ENCODE measurements at regions not wholly inside any gene's neighbourhood (a gene's known extent, or its start where the extent isn't known, plus 50 kb on each side); places are given as distances from the start of the nearest gene placed in this dataset.

DNA sequence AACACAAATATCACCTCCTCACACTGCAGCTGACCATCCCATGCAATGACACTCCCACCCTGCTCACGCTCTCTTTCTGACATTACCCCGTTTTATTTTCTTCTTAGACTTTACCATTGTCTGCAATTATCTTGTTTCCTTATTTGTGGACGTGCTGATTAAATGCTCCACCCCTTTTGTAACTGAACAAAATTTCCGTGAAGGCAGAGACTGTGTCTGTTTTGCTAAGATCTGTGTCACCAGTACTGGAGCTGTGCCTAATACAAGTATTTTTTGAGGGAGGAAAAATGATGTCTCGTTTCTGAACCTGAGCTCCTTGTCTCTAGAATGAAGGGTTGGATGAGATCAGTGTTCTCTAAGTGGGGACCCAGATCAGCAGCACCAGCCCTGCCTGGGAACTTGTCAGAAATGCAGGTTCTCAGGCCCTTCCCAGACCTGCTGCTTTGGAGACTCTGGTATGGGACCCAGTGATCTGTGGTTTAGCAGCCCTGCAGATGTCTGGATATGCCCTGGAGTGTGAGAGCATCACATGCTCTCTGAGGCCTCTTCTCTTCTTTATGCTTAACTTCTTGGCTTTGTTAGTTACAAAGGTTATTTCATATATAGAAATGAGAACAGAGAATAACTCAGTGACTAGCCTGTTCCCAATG is 181.7 kb upstream of the GAS1 start:
- Histone ChIP-seq H3K9me3 (ENCODE audit: severe bottlenecking) (no peaks in the 10 kb centered on the region), H3K27me3 (ENCODE audit: insufficient read depth, poor library complexity, severe bottlenecking) (no peaks in the 10 kb centered on the region), H3K4me1 (ENCODE audit: insufficient read depth, poor library complexity, severe bottlenecking) (peaks cover 3% of the 10 kb centered on the region), H3K36me3 (ENCODE audit: low read depth) (no peaks in the 10 kb centered on the region), H3K4me3 (ENCODE audit: severe bottlenecking) (no peak overlapping the region), H3K27ac (ENCODE audit: poor library complexity, severe bottlenecking) (no peak overlapping the region)
- no peak for DNase-seq (ENCODE audit: low spot score)
- TF ChIP-seq, protein P1, sequence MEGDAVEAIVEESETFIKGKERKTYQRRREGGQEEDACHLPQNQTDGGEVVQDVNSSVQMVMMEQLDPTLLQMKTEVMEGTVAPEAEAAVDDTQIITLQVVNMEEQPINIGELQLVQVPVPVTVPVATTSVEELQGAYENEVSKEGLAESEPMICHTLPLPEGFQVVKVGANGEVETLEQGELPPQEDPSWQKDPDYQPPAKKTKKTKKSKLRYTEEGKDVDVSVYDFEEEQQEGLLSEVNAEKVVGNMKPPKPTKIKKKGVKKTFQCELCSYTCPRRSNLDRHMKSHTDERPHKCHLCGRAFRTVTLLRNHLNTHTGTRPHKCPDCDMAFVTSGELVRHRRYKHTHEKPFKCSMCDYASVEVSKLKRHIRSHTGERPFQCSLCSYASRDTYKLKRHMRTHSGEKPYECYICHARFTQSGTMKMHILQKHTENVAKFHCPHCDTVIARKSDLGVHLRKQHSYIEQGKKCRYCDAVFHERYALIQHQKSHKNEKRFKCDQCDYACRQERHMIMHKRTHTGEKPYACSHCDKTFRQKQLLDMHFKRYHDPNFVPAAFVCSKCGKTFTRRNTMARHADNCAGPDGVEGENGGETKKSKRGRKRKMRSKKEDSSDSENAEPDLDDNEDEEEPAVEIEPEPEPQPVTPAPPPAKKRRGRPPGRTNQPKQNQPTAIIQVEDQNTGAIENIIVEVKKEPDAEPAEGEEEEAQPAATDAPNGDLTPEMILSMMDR (IDR thresholded peaks at IDR 0.05; ENCODE audit: poor library complexity, severe bottlenecking), result no peak
- no peak for ATAC-seq (ENCODE audit: low read depth)

DNA sequence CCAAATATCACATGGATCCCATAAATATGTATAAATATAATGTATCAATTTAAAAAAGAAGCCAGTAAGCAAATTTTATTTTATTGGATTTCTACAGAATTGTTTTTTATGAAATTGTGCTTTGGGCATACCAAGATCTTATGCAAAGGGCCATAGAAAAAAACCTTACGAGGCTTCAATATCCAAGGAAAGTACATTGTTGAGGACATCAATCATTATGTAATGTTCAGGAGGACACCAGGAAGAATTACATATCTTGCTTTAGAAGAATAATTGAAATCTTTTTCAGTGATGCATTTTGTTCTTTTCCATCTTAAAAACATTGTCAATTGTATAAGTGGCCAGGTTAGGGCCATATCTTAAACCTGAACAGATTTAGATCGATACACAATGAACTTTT is 187.8 kb upstream of the GAS1 start:
- Histone ChIP-seq H3K4me1 (ENCODE audit: insufficient read depth, poor library complexity, severe bottlenecking) (no peaks in the 10 kb centered on the region), H3K27me3 (ENCODE audit: insufficient read depth, poor library complexity, severe bottlenecking) (no peaks in the 10 kb centered on the region), H3K27ac (ENCODE audit: poor library complexity, severe bottlenecking) (no peak overlapping the region), H3K4me3 (ENCODE audit: severe bottlenecking) (no peak overlapping the region), H3K9me3 (ENCODE audit: severe bottlenecking) (no peaks in the 10 kb centered on the region), H3K36me3 (ENCODE audit: low read depth) (no peaks in the 10 kb centered on the region)
- DNase-seq (ENCODE audit: low spot score), result no peak
- no peak for ATAC-seq (ENCODE audit: low read depth)
- TF ChIP-seq, protein P1 (IDR thresholded peaks at IDR 0.05; ENCODE audit: poor library complexity, severe bottlenecking), result no peak

DNA sequence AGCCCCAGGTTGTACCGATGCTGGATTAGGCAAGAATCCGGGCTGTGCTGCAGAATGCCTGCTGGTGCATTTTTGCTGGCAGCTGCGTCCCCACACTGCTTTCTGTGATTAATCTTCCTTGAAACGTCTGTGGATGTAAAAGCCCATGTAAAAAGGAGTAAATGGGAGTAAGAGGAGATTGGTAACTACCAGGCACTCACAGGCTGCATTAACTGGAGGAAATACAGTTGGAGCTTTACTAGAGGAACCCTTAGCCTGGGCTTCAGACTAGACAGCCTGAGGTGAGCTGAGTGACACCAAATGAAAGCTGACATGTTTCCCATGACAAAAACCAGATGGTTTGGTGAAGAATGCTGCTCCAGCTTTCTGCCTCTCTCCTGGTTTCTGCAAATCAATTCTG is 190.4 kb upstream of the GAS1 start:
- no peak overlapping the region for H3K27ac ChIP-seq (ENCODE audit: poor library complexity, severe bottlenecking)
- ATAC-seq (ENCODE audit: low read depth), result no peak
- H3K9me3 ChIP-seq (ENCODE audit: severe bottlenecking), result no peaks in the 10 kb centered on the region
- H3K4me3 ChIP-seq (ENCODE audit: severe bottlenecking), result no peak overlapping the region
- no peaks in the 10 kb centered on the region for H3K36me3 ChIP-seq (ENCODE audit: low read depth)
- no peaks in the 10 kb centered on the region for H3K4me1 ChIP-seq (ENCODE audit: insufficient read depth, poor library complexity, severe bottlenecking)
- no peak for DNase-seq (ENCODE audit: low spot score)
- TF ChIP-seq, protein P1 (IDR thresholded peaks at IDR 0.05; ENCODE audit: poor library complexity, severe bottlenecking), result no peak
- no peaks in the 10 kb centered on the region for H3K27me3 ChIP-seq (ENCODE audit: insufficient read depth, poor library complexity, severe bottlenecking)

DNA sequence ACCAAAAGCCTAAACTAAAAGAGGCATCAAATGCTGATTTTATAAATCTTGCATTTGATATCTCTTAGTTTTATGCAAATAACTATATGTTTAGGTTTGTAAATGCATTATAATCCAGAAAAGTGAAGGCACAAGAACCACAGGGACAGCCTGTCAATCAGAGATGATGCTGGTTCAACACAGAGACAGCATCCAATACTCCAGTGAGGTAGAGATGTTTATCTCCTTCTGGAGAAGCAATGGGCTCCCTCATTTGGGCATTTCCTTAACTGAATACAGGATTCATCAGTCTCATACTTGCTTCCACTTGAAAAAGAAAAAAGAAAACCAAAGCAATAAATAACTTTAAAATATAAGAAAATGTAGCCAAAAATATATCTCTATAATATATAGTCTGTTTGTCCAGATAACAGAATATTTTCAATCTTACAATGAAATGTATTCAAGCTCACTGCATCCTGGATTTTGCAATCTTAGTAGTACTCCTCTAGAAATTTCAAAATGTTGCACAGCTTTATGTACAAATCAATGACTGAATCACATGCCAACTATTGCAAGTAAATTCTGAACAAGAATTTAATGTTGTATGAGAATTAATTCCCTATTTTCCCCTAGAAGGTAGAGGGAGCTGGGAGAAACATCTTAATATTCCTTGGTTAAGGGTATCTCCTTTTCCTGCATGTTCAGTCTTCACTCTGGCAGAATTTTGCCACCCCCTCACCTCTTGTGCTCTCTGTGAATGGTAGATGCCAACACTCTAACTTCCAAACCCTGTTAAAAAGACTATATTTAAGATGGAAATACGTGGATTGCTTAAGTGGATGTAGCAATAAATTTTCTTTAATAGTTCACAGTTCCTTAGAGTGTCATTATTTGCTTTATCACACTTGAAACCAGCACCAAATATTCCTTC is 191.1 kb upstream of the GAS1 start:
- Histone ChIP-seq H3K4me1 (ENCODE audit: insufficient read depth, poor library complexity, severe bottlenecking) (no peaks in the 10 kb centered on the region), H3K9me3 (ENCODE audit: severe bottlenecking) (no peaks in the 10 kb centered on the region), H3K27ac (ENCODE audit: poor library complexity, severe bottlenecking) (no peak overlapping the region), H3K4me3 (ENCODE audit: severe bottlenecking) (no peak overlapping the region), H3K36me3 (ENCODE audit: low read depth) (no peaks in the 10 kb centered on the region), H3K27me3 (ENCODE audit: insufficient read depth, poor library complexity, severe bottlenecking) (no peaks in the 10 kb centered on the region)
- TF ChIP-seq, protein P1 (IDR thresholded peaks at IDR 0.05; ENCODE audit: poor library complexity, severe bottlenecking), result no peak
- no peak for ATAC-seq (ENCODE audit: low read depth)
- DNase-seq (ENCODE audit: low spot score), result no peak

Measured in RWPE2 (cell line).